NCI-H345 treated with DMSO at 0.1 percent for 48 hours (cell line): ENCODE measurements at regions not wholly inside any gene's neighbourhood (a gene's known extent, or its start where the extent isn't known, plus 50 kb on each side); places are given as distances from the start of the nearest gene placed in this dataset.
A peak's percentile ranks its signal among the peaks of the same experiment; 100 is the strongest.
"Not testable (repeated sequence)": the region's sequence is repeated elsewhere in the genome, so short reads cannot be mapped to it uniquely, and the experiment has no call there.

Experiments used
- DNase-seq: peaks from one replicate; lab custom pipeline; 2025; ENCODE audit not compliant: unreplicated experiment; lab: John Stamatoyannopoulos, UW

DNA sequence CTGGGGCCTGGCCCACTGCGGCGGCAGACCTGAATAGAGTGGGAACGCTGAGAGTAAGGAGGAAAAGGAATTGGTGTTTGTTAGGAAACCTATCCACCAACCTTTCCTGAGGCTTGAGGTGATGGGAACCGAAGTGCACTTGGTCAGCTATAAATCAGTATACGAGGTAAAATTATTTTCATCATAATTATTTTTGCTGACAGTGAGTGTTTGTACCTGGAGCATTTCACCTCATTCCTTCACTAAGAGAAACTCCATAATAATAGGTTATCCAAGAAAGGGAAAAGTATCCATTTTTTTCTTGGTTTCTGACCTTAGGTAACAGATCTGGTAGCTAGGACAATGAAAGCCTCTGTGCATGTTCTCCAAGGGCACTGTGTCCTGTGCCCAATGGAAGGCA is 138.6 kb upstream of the RGPD4 start:
- no peak for DNase-seq

DNA sequence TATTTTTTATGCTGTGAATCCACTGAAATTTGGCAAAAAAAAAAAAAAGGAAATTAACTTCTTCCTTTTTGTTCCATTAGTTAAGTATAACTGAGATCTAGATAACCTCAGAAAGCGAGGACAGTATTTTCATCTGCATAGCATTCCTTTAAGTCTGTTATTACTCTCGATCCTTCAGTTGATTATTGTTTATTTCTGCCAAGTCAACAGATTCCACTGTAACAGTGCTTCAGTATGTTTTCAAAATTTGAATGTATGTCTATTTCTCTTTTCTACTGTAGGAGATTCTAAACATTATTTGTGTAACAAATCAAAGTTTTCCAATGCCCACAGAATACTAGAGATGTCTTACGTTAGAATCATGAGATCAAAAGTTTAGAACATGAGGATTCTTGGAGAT is 133.1 kb upstream of the RGPD4 start:
- DNase-seq, result no peak

DNA sequence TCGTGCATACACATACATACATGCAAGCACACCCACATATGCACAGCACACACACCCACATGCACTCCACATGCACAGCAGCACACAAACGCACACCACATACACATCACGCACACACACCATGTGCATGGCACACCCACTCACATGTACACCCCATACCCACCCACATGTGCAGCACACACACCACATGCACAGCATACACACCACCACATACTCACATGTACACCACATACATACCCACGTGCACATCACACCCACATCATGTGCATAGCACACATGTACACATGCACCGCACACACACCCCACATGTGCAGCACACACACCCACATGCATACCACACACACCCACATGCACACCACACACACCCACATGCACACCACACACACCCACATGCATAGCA is 132.0 kb upstream of the RGPD4 start:
- no peak for DNase-seq

DNA sequence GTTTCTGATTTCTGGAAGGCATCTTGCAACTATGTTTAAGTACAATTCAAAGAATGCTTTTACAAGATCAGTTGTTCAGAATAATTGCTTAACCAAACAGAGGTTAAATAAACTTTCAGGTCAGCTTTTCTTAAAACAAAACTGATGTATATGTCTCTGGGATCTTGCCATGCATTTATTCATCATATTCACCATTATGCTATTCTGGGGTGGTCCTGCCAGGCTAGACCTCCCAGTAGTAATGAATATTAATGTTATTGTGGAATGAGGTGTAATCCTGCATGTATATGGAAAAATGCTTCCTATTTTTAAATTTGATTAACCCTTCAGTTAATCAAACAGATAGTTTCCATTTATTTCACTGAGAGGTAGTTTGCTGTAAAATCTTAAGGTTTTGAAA is 129.3 kb upstream of the RGPD4 start:
- no peak for DNase-seq

DNA sequence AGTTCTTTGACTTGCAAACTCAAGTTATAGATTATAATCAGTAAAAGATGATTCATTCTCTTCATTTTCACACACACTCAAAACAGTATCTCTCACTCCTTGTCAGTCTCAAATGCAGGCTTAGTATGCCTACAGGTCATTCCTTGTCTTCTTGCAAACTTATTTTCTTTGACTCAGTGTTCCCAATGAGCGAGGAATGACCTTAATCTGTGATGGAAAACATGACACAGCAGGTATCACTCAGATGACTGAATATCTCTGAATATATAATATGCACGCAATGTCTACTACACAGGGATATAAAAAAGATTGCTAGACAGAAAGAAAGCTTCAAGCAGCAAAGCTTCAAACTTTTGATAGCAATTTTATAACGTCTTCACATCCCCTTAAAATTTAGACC is 127.8 kb upstream of the RGPD4 start:
- no peak for DNase-seq

DNA sequence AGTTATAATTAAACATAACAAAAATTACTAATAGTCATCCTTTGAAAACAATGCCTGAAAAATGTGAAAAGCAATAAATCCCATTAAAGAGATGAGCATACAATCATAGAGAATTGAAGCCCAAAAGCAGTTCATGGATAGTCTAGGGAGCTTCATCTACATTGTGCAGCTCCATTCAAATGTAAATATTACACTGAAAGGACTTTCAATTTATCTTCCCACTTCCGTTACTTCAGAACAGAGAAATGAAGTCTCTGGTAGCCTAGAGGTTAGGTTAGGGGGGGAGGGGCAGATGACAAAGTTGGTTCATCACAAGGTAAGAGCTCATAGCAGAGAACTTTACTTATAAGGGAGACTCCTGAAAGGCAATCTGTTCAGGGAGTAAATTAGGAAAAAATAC is 126.6 kb upstream of the RGPD4 start:
- no peak for DNase-seq

DNA sequence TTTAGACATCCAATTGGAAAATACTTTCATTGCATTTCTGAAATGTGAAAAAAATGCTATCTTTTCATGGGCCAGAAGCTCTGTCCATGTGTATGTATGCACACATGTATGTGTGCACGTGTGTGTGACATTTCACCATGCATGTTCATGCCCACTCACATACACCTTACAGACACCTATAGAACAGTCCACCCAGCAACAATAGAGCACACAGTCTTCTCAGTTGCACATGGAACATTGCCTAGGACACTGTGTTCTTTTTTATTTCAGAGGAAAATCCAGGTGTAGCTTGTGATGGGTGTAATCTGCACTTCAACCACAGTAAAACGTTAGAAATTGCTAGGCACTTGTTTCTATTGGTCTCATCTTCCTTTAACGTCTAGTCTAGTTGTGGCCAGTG is 114.8 kb upstream of the RGPD4 start:
- no peak for DNase-seq

DNA sequence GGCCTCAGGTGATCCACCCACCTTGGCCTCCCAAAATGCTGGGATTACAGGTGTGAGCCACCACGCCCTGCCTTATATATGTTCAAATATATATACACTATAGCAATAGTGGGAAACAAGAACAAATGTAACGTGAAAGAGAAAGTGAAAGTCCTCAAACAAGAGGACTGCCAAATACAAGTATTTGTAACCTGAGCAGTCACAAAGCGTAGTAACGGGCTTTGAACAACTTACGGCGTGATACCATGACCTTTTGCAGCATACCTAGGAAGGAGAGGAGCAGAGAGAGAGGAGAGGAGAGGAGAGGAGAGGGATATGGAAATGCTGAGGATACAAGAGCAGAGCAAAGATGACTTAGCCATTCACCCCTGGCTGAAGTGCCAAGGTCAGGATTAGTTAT is 113.8 kb upstream of the RGPD4 start:
- no peak for DNase-seq

DNA sequence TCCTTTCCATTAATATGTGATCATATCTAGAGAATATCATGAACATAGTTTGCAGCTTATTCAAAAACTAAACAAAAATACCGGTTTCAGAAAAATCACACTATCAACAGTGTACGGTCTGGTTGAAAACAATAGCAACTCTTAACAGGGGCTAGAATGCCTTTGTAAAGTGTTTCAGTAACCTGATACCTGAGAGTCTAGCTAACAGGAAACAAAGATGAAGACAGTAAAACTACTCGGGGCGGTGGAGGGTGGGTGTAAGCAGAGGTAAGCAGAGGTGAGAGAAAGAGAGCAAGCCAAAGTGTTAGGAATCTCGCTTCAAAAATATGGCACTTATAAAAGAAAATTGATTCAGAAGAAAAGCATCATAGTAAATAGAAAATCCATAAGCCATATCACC is 109.0 kb upstream of the RGPD4 start:
- DNase-seq, result peak; percentile 49

DNA sequence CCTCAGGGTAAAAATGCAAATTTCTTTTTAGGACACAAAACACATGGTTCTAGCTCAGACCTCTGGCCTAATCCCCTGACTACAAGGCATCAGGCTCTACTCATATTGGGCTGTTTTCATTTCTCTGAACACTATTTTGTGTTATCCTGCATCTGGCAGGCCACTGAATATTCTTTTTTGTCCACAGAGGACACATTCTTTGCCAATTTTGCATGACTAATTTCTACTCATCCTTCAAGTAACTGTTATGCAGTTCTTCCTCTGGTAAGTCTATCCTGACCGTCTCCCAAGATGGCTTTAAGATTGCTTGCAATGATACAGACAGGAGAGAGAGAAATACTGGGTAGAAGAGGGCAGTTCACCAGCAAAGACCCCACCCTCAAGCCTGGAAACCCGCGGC is 107.6 kb upstream of the RGPD4 start:
- DNase-seq, result no peak

DNA sequence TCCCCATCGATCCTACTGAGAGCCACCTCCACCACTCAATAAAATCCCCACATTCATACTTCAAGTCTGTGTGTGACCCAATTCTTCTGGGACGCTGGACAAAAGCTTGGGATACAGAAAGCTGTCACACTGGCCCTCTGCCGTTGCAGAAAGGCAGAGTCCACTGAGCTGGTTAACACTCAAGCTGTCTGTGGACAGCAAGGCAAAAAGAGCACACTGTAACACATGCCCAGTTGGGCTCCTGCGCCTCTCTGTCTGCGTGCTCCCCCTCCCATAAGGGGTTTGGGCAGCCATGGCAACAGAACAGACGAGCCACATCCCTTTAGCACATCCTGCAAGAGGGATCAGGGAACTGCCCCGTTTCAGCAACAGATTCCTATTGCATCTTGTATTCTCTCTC is 106.9 kb upstream of the RGPD4 start:
- DNase-seq, result no peak

DNA sequence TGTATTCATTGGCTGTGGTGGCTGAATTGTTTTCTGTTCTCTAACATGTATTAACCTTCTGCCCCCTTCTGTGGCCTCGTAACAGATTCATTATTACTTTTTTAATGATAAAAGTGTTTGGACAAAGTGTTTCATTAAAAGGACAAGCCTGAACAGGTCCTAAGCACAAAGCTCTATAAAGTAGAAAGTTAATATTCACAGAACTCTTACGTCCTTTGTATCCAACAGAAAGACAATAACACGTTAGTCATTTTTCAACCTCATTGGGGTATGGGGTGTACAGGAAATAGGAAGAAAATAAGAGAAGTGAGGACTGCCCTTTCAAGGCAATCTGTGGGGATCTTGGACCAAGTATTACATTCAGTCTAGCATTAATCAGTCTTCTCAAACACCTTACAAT is 105.5 kb upstream of the RGPD4 start:
- DNase-seq, result no peak

DNA sequence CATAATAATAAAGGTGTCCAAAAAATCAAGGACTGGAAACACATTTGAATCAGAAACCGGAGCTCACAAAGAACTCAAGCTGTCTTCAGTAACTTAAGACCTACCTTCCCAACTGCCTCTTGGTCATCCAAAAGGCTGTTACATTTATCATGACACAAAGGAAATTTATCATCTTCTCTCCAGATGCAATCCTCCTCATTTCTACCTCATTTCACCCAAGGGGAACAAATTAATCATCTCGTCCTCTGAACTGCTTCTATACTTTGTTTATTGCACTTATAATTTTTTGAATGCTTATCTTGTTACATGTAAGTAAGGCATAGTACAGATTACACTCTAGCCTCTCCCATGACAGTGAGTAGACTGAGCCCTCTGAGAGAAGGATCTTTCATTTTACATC is 105.1 kb upstream of the RGPD4 start:
- DNase-seq, result no peak

DNA sequence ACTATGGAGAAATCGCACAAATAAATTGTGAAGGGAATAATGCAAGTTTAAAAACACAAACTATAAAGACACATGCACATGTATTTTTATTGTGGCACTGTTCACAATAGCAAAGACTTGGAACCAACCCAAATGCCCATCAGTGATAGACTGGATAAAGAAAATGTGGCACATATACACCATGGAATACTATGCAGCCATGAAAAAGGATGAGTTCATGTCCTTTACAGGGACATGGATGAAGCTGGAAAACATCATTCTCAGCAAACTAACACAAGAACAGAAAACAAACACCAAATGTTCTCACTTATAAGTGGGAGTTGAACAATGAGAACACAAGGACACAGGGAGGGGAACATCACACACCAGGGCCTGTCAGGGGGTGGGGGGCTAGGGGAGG is 100.9 kb upstream of the RGPD4 start:
- not testable (repeated sequence) for DNase-seq

DNA sequence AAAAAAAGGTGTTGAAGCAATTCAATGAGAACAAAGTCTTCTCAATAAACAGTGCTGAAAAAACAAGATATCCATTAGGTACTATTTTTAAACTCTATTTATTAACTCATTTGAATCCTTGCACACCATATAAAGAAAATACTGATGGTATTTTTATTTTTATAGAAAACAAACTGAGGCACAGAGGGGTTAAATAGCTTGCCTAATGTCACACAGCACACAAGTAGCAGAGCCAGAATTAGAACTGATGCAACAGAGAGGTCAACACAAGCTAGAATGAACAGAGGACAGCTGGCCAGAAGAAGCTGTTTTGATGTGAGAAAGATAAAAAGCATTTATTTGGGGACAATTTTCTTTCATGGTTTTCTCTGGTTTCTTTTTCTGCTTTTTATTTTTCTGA is 99.4 kb upstream of the RGPD4 start:
- DNase-seq, result no peak

DNA sequence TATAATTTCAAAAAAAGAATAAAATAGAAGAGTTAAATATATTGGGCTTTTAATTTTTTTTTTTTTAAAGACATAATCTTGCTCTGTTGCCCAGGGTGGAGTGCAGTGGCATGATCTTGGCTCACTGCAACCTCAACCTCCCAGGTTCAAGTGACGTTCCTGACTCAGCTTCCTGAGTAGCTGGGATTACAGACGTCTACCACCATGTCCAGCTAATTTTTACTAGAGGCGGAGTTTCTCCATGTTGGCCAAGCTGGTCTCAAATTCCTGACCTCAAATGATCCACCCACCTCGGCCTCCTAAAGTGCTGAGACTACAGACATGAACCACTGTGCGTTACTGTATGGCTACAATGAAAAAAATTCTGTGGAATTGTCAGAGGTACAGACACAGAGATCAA is 98.1 kb upstream of the RGPD4 start:
- no peak for DNase-seq

DNA sequence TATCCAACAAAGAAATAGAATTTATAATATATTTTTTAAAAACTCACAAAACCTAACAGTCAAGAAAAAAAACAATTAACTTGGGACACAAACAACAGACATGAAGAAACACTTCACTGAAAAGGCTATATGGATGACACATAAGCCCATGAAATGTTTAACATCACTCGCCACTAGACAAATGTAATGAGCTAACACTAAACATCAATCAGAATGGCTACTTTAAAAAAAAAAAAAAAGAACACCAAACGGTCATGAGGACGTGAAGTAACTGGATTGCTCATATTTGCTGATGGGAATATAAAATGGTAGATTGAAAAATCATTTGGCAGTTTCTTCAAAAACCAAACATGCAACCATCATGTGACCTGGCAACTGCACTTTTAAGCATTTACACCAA is 97.3 kb upstream of the RGPD4 start:
- no peak for DNase-seq

DNA sequence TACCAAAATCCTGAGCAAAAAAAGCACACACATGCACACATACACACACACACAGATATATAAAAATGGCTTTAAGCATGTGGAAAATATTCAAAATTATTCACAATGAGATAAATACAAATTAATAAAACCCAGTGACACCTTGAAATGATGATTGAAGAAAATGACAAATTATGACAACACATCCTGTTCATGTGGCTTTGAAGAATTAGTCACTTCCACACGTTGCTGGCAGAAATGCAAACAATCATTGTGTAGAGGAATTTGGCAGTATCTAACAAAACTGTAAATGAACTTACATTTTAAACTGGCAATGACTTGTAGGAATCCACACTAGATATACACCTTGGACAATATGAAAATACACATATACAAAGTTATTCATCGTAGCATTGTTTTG is 95.8 kb upstream of the RGPD4 start:
- DNase-seq, result no peak

DNA sequence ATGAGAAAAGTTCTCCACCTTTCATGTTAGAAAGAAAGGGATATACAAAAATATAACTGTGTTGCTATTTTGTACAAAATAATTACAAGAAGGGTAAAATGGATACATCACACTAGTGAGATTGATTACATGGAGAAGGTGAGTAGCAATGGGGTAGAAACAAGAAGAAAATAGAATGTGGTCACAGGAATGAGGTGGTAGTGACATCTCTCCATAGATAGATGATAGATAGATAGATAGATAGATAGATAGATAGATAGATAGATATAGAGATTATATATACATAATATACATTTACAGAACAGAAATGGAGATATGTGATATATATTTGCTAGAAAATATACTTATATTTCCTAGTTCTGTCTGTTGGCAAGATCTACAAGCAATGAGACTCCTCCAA is 95.3 kb upstream of the RGPD4 start:
- no peak for DNase-seq

DNA sequence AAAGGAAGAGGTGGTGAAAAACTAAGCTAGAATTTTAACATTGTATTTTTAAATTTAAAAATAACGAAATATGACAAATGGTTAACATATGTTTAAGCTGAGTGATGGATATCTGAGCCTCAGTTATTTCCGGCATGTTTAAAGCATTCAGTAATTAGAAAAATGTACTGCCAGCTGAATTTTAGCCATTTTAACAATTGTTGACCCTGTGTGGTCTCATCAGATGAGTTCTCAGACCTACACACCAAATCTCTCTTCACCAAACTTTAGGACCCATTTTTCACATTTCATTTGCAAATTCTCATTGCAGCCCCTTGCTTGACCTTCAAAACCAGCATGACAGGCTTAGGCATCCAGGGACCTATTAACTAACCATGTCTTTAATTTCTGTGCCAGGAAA is 91.5 kb upstream of the RGPD4 start:
- DNase-seq, result no peak

DNA sequence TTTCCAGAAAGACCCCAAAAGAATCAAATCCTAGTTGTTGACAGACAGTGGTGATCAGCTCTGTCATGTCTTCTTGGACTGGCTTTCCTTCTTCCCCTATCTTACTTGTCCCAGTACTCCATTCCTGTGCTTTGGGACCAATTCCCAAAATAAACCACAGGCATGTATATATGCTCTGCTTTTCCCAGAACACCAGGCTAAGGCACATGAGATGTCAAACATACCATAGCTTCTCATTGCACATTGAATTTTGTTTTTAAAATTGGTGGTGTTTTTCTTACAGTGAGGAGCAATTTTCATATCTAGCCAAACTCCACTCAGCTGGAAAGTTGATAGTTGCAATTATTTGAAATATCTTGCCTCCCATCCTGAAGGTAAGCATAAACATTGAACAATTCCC is 88.9 kb upstream of the RGPD4 start:
- no peak for DNase-seq

DNA sequence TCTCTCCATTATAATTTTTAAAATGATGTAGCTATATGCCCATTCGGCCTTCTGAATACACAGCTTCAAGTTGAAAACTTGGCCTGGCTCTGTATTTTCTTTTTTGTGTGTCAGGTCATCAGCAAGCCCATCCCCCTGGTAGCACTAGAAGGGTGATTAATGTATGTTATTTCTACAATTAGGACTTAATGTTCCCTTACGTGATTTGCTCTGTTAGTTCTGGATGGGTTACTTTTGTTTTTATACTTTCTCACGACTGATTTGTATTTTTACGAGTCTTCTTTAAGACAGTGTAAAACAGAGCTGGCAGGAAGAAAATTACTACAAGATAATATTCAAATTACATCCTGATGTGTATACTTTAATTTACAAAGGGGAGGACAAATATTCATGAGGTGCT is 88.4 kb upstream of the RGPD4 start:
- DNase-seq, result no peak

DNA sequence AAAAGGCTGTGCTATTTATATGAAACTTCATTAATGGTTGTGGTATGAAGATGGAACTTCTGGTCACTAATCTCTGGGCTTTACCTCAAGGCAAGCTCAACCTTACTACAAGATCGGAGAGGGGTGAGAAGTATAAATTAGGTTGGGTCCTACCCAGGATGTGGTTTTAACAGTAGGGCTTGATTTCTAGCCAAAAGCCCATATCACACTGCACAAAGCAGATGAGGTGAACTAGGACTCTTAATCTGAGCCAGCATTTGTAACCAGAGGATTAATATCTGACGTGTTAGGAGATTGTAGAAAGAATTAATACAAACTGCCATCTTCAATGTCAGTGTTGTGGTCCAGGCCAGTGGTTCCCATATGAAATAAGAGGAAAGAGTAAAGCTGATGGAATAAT is 86.4 kb upstream of the RGPD4 start:
- no peak for DNase-seq

DNA sequence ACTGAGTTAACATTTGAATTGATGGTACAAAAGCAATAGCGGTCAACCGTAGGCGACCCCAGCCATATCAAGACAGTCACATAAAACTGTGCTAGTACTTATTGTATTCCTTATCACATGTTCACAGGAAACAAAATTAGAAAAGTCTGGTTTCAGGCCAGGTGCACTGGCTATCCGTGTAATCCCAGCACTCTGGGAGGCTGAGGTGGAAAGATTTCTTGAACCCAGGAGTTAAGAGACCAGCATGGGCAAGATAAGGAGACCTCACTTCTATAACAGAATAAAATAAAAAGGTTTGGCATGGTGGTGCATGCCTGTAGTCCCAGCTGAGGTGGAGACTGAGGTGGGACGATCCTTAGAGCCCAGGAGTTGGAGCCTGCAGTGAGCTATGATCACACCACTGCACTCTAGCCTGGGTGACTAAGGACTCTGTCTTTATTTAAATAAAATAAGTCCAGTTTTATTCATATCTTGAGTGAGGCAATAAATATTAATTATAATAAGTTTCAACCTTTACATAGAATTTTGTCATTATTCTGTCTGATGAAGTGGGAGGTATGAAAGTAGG is 84.1 kb upstream of the RGPD4 start:
- DNase-seq, result no peak
